Kidney epithelial cell (primary cell): ENCODE measurements at regions not wholly inside any gene's neighbourhood (a gene's known extent, or its start where the extent isn't known, plus 50 kb on each side); places are given as distances from the start of the nearest gene placed in this dataset.
A peak's percentile ranks its signal among the peaks of the same experiment; 100 is the strongest.
"Not testable (repeated sequence)": the region's sequence is repeated elsewhere in the genome, so short reads cannot be mapped to it uniquely, and the experiment has no call there.

ENCODE experiments used
- DNase-seq: peaks from one replicate; pipeline ENCODE4 v3.0.0-alpha.2; 2010; ENCODE audit warnings: low read depth
- H3K27me3 ChIP-seq: 2 replicates; pipeline ENCODE4 v1.6.0; 2011; ENCODE audit warnings: low read length; ENCODE audit not compliant: control insufficient read depth, insufficient read depth
- H3K36me3 ChIP-seq: 2 replicates; pipeline ENCODE4 v1.5.1; 2011; ENCODE audit warnings: low read length; ENCODE audit not compliant: control insufficient read depth, insufficient read depth
- H3K4me3 ChIP-seq: 2 replicates; pipeline ENCODE4 v1.5.1; 2011; ENCODE audit warnings: low read depth, mild to moderate bottlenecking, control low read depth, low read length

- H3K27me3 ChIP-seq, H3K36me3 ChIP-seq, H3K4me3 ChIP-seq, DNase-seq: not testable (repeated sequence)
Measured at GRCh38 chr15:85196697-85197096, 183.7 kb upstream of the AKAP13 start.

- not testable (repeated sequence) for H3K4me3 ChIP-seq, DNase-seq, H3K36me3 ChIP-seq, H3K27me3 ChIP-seq
Measured at GRCh38 chr15:85197582-85197981, 182.8 kb upstream of the AKAP13 start.

DNA sequence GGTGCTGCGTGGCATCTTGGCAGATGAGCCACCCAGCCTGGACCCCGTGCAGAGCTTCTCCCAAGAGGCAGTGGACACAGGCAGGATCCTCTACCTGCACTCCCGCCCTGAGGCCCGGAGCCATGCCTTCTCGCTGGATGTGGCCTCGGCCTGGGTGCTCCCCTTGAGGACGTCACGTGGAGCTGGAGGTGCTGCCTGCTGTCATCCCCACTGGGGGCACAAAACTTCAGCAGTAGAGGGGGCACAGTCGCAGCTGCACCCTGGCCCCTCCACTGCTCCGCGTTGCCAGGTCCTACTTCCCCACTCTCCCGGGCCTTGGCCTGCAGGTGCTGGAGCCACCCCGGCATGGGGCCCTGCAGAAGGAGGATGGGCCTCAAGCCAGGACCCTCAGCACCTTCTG is 182.0 kb upstream of the AKAP13 start:
- not testable (repeated sequence) for H3K4me3 ChIP-seq, H3K27me3 ChIP-seq, DNase-seq, H3K36me3 ChIP-seq

DNA sequence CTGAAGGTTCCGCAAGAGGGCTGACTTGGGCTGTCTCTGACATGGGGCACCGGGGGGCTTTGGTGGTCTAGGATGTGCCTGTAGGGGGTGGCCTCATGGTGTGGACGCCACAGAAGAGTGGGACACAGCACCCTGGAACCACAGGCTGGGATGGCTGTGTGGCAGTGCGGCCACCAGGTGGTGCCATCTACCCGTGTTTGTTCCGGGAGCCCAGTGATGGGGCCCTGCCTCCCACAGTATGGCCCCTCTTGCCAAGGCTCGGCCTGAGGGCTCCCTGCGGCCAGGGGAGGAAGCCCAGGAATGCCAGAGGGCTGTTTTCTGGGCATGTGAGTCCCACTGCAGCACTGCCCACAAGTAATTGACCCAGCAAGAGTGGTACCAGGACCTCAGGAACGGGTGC is 180.2 kb upstream of the AKAP13 start:
- H3K36me3 ChIP-seq, DNase-seq, H3K27me3 ChIP-seq, H3K4me3 ChIP-seq: not testable (repeated sequence)

- not testable (repeated sequence) for H3K27me3 ChIP-seq, DNase-seq, H3K36me3 ChIP-seq, H3K4me3 ChIP-seq
Measured at GRCh38 chr15:85201118-85201793, 179.1 kb upstream of the AKAP13 start.

DNA sequence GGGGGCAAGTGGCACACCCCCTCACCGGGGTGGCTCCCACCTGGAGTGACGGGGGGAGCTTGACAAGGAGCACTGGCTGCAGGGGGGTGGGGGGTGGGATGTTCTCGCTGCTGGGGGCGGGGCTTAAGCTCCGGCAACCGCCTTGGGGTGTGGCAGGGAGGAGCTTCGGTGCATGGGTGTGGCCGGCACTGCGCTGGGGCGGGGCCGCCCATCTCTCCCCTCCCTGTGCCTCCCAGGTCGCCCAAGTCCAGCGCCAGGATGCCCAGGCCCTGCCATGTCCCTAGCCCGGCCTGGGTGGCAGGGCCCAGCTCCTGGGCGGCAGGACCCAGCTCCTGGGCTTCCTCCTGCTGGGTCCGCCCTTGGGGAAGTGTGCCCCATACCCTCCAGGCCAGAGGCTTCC is 175.9 kb upstream of the AKAP13 start:
- H3K36me3 ChIP-seq, DNase-seq, H3K4me3 ChIP-seq, H3K27me3 ChIP-seq: not testable (repeated sequence)

- H3K27me3 ChIP-seq, DNase-seq, H3K36me3 ChIP-seq: not testable (repeated sequence)
- peak overlapping the region; percentile 35 for H3K4me3 ChIP-seq
Measured at GRCh38 chr15:85233791-85234325, 146.5 kb upstream of the AKAP13 start.

DNA sequence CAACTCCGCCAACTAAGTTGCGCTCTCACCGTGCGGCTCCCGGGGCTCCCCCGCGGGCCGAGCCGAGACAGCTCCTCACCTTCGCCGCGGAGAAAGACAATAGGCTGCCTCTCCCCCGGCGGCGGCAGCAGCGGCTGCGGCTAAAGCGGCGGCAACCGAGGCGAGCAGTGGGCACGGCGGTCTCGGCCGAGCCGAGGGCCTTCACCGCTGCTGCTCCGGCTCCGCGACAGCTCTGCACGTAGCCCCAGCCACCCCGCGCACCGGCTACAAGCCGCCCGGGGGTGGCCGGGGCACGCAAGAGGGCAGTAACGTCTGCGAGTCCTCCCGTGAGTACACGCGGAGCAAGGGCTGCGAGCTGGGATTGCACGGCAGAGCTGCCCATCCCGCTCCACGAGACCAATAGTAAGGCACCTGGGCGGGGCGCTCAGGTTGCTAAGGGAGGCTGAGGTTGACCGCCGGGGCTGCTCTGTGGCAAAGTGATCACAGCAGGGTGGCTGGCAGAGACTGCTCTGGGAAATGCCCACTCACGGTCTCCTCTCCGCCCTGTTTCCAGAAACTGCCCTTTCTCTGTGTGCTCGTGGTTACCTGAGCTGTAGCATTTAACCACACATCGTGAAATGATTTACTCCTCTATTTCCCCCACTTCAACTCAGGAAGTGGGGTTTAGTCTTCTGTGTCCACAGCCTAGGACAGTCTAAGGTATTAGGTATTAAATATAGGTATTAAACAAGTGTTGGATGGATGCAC is 145.8 kb upstream of the AKAP13 start:
- not testable (repeated sequence) for H3K4me3 ChIP-seq, H3K36me3 ChIP-seq, H3K27me3 ChIP-seq, DNase-seq

GRCh38 chr15:85244056-85244455 is 136.3 kb upstream of the AKAP13 start:
- not testable (repeated sequence) for H3K4me3 ChIP-seq, H3K36me3 ChIP-seq, DNase-seq, H3K27me3 ChIP-seq

GRCh38 chr15:85250938-85251542 is 129.4 kb upstream of the AKAP13 start:
- H3K36me3 ChIP-seq, DNase-seq, H3K4me3 ChIP-seq, H3K27me3 ChIP-seq: not testable (repeated sequence)

DNA sequence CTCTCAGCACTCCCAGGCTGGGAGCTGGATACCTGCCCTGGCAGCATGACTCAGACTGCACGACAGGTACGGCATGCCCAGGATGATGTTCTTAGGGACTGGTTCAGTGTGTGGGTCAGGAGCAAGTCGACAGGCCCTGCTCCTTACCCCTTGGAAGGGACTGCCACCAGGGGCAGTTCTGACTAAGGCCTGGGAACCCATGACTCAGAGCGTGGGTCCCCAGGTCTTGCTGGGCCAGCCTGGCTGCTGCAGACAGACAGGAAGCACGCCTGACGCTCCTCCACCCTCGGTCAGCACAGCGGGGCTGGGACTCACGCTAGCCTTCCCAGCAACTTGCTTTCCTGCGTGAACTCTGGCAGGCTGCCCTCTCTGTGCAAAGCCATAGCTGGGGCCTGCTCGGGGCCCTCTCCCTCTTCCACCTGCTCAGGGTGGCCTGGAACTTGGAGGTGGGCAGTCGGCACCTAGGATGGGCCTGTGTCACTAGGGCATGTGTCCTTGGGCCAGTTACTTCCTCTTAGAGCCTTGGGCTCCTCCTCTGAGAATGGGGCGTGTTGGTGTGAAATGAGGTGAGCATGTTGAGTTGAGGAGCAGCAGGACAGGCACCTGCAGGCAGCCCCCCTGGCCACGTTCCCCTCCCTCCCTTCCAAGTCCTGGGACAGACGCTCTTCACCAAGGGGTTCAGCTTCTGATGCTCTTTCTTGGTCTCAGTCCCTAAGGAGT is 127.0 kb upstream of the AKAP13 start:
- H3K4me3 ChIP-seq, DNase-seq, H3K36me3 ChIP-seq: not testable (repeated sequence)

GRCh38 chr15:85254961-85255360 is 125.4 kb upstream of the AKAP13 start:
- not testable (repeated sequence) for H3K4me3 ChIP-seq, DNase-seq, H3K36me3 ChIP-seq, H3K27me3 ChIP-seq

More for the DNA sequence above, 127.0 kb upstream of the AKAP13 start:
- H3K27me3 ChIP-seq = not testable (repeated sequence)

- not testable (repeated sequence) for H3K27me3 ChIP-seq, DNase-seq
Measured at GRCh38 chr15:85255502-85255901, 124.9 kb upstream of the AKAP13 start.

More at GRCh38 chr15:85255502-85255901, 124.9 kb upstream of the AKAP13 start:
- not testable (repeated sequence) for H3K36me3 ChIP-seq, H3K4me3 ChIP-seq
